IMR-90 (cell line): ENCODE measurements at regions not wholly inside any gene's neighbourhood (a gene's known extent, or its start where the extent isn't known, plus 50 kb on each side); places are given as distances from the start of the nearest gene placed in this dataset.

Experiments used
- ATAC-seq: fragments of 200-7000 bp; cut with Tn5 transposase; 2 replicates; pipeline ENCODE4 v1.9.1; 2020; ENCODE audit warnings: low read depth, mild to moderate bottlenecking, moderate library complexity
- BruUV-seq: library from RNA; stranded (reverse); fragments of 400-500 nt; replicated peaks from 2 replicates; lab custom pipeline; 2021; lab: Mats Ljungman, UMichigan
- CTCF ChIA-PET: fragments of 300-600 bp; formaldehyde crosslinking; extraction: SDS; loops from one replicate; lab custom pipeline; 2021; ENCODE audit warnings: antibody characterized with exemption; lab: Yijun Ruan, JAX
- POLR2A ChIA-PET: fragments of 300-600 bp; sonication (Branson Sonifier 250); formaldehyde crosslinking; loops from one replicate; lab custom pipeline; 2022; ENCODE audit warnings: antibody characterized with exemption; ENCODE audit not compliant: unreplicated experiment; lab: Charles Lee
- DNase-seq: peaks from one replicate; pipeline ENCODE4 v3.0.0; 2013
- H2AFZ ChIP-seq: replicated peaks from 2 replicates; pipeline ENCODE3; 2013; ENCODE audit warnings: low read length, mild to moderate bottlenecking; ENCODE audit not compliant: poor library complexity
- H2AK5ac ChIP-seq: 2 replicates; pipeline ENCODE4 v1.6.1; 2013; ENCODE audit warnings: low read depth, low read length, inconsistent platforms
- H2AK9ac ChIP-seq: replicated peaks from 2 replicates; pipeline ENCODE3; 2013; ENCODE audit warnings: mild to moderate bottlenecking, low read depth, low read length, moderate library complexity; ENCODE audit not compliant: poor library complexity
- H2BK120ac ChIP-seq: 2 replicates; pipeline ENCODE4 v1.6.1; 2013; ENCODE audit warnings: low read depth, low read length, inconsistent platforms
- H2BK15ac ChIP-seq: 3 replicates; pipeline ENCODE4 v1.6.1; 2013; ENCODE audit warnings: low read depth, low read length, inconsistent platforms
- H2BK20ac ChIP-seq: 2 replicates; pipeline ENCODE4 v1.6.1; 2013; ENCODE audit warnings: low read depth, mild to moderate bottlenecking, inconsistent platforms, low read length, moderate library complexity
- H2BK5ac ChIP-seq: 2 replicates; pipeline ENCODE4 v1.6.1; 2013; ENCODE audit warnings: mild to moderate bottlenecking, low read depth, low read length, inconsistent platforms; ENCODE audit not compliant: poor library complexity, severe bottlenecking
- H3K14ac ChIP-seq: replicated peaks from 2 replicates; pipeline ENCODE4 v1.6.1; 2013; ENCODE audit warnings: low read depth, low read length, inconsistent platforms
- H3K18ac ChIP-seq: 2 replicates; pipeline ENCODE4 v1.6.1; 2013; ENCODE audit warnings: low read depth, low read length, control low read depth
- H3K23ac ChIP-seq: 2 replicates; pipeline ENCODE4 v1.6.1; 2013; ENCODE audit warnings: low read depth, low read length, inconsistent platforms
- H3K27ac ChIP-seq: 2 replicates; pipeline ENCODE4 v1.5.1; 2013; ENCODE audit warnings: mild to moderate bottlenecking, control low read depth, low read length; ENCODE audit not compliant: insufficient read depth
- H3K27me3 ChIP-seq: 2 replicates; pipeline ENCODE4 v1.6.1; 2013; ENCODE audit warnings: low read length; ENCODE audit not compliant: control insufficient read depth, insufficient read depth
- H3K36me3 ChIP-seq: 2 replicates; pipeline ENCODE4 v1.6.1; 2013; ENCODE audit warnings: low read length, mixed read lengths; ENCODE audit not compliant: control insufficient read depth, insufficient read depth
- H3K4ac ChIP-seq: 2 replicates; pipeline ENCODE4 v1.6.1; 2013; ENCODE audit warnings: low read depth, low read length, inconsistent platforms
- H3K4me1 ChIP-seq: 2 replicates; pipeline ENCODE4 v1.6.1; 2013; ENCODE audit warnings: low read length, mixed read lengths; ENCODE audit not compliant: control insufficient read depth, insufficient read depth
- H3K4me2 ChIP-seq: 2 replicates; pipeline ENCODE4 v1.6.1; 2013; ENCODE audit warnings: low read depth, mild to moderate bottlenecking, control low read depth, low read length, moderate library complexity
- H3K4me3 ChIP-seq: 2 replicates; pipeline ENCODE4 v1.5.1; 2013; ENCODE audit warnings: low read depth, mild to moderate bottlenecking, control low read depth, low read length, moderate library complexity; ENCODE audit not compliant: insufficient read depth
- H3K56ac ChIP-seq: 2 replicates; pipeline ENCODE4 v1.6.1; 2013; ENCODE audit warnings: low read length, inconsistent platforms; ENCODE audit not compliant: insufficient read depth; ENCODE audit errors: extremely low read depth
- H3K79me1 ChIP-seq, 2 experiments: 2 replicates each; pipeline ENCODE4 v1.6.1; 2013; ENCODE audit warnings: low read length in 2 of 2, inconsistent platforms in 1 of 2, low read depth in 1 of 2
- H3K9ac ChIP-seq: 2 replicates; pipeline ENCODE4 v1.6.1; 2013; ENCODE audit warnings: low read depth, low read length, control low read depth
- H3K9me1 ChIP-seq: 2 replicates; pipeline ENCODE4 v1.6.1; 2013; ENCODE audit warnings: low read length, inconsistent platforms; ENCODE audit not compliant: insufficient read depth
- H3K9me3 ChIP-seq: 2 replicates; pipeline ENCODE4 v1.6.1; 2013; ENCODE audit warnings: low read length; ENCODE audit not compliant: control insufficient read depth, insufficient read depth
- H4K20me1 ChIP-seq: 2 replicates; pipeline ENCODE4 v1.6.1; 2013; ENCODE audit warnings: low read length, inconsistent platforms; ENCODE audit not compliant: insufficient read depth
- H4K5ac ChIP-seq: 2 replicates; pipeline ENCODE4 v1.6.1; 2013; ENCODE audit warnings: mild to moderate bottlenecking, low read depth, low read length, control low read depth
- H4K8ac ChIP-seq, 2 experiments: 2 replicates each; pipeline ENCODE4 v1.6.1; 2013; ENCODE audit warnings: low read depth in 2 of 2, low read length in 2 of 2, control low read depth in 1 of 2, inconsistent platforms in 1 of 2
- H4K91ac ChIP-seq: 2 replicates; pipeline ENCODE4 v1.6.1; 2013; ENCODE audit warnings: low read depth, low read length, inconsistent platforms; ENCODE audit not compliant: insufficient read depth
- BHLHE40 ChIP-seq: fragments of 150-350 bp; IDR thresholded peaks from 2 replicates; pipeline ENCODE4 v1.6.1; 2016; ENCODE audit warnings: mild to moderate bottlenecking, low read depth, low read length
- CEBPB ChIP-seq: IDR thresholded peaks from 2 replicates; pipeline ENCODE4 v1.6.1; 2012; ENCODE audit warnings: low read depth, low read length, improper control_type of control experiment
- CHD1 ChIP-seq: IDR thresholded peaks from 2 replicates; pipeline ENCODE4 v1.6.1; 2012; ENCODE audit warnings: low read depth, low read length, improper control_type of control experiment
- CTCF ChIP-seq: conservative IDR thresholded peaks from 2 replicates; pipeline ENCODE4 v1.5.1; 2012; ENCODE audit warnings: mild to moderate bottlenecking, low read depth, low read length, improper control_type of control experiment
- ELK1 ChIP-seq: fragments of 150-350 bp; IDR thresholded peaks from 2 replicates; pipeline ENCODE4 v1.6.1; 2016; ENCODE audit warnings: low read depth, mild to moderate bottlenecking, low read length, moderate library complexity, borderline replicate concordance
- FOS ChIP-seq: fragments of 150-350 bp; IDR thresholded peaks from 2 replicates; pipeline ENCODE4 v1.6.1; 2016; ENCODE audit warnings: low read depth, low read length
- MAFK ChIP-seq: IDR thresholded peaks from 2 replicates; pipeline ENCODE4 v1.6.1; 2012; ENCODE audit warnings: low read depth, low read length, improper control_type of control experiment
- MAZ ChIP-seq: IDR thresholded peaks from 2 replicates; pipeline ENCODE4 v1.6.1; 2012; ENCODE audit warnings: low read depth, mild to moderate bottlenecking, low read length, improper control_type of control experiment, moderate library complexity, borderline replicate concordance
- MXI1 ChIP-seq: IDR thresholded peaks from 2 replicates; pipeline ENCODE4 v1.6.1; 2012; ENCODE audit warnings: low read depth, mild to moderate bottlenecking, low read length, moderate library complexity, borderline replicate concordance
- NFE2L2 ChIP-seq: fragments of 150-350 bp; IDR thresholded peaks from 2 replicates; pipeline ENCODE4 v1.6.1; 2016; ENCODE audit warnings: low read depth, mild to moderate bottlenecking, low read length
- POLR2A ChIP-seq: IDR thresholded peaks from 2 replicates; pipeline ENCODE4 v1.6.1; 2012; ENCODE audit warnings: mild to moderate bottlenecking, low read depth, low read length
- RAD21 ChIP-seq: IDR thresholded peaks from 2 replicates; pipeline ENCODE4 v1.6.1; 2012; ENCODE audit warnings: low read length, improper control_type of control experiment
- RCOR1 ChIP-seq: IDR thresholded peaks from 2 replicates; pipeline ENCODE4 v1.6.1; 2012; ENCODE audit warnings: mild to moderate bottlenecking, low read length, improper control_type of control experiment; ENCODE audit not compliant: insufficient replicate concordance
- RFX5 ChIP-seq: IDR thresholded peaks from 2 replicates; pipeline ENCODE4 v1.8.0; 2012; ENCODE audit warnings: low read depth, mild to moderate bottlenecking, low read length, moderate library complexity
- SMC3 ChIP-seq: fragments of 150-350 bp; IDR thresholded peaks from 2 replicates; pipeline ENCODE4 v1.6.1; 2016; ENCODE audit warnings: low read depth, mild to moderate bottlenecking, antibody characterized with exemption, low read length, moderate library complexity
- USF2 ChIP-seq: fragments of 150-350 bp; IDR thresholded peaks from 2 replicates; pipeline ENCODE4 v1.6.1; 2017; ENCODE audit warnings: mild to moderate bottlenecking, antibody characterized with exemption, low read length, low read depth
- WGBS, 2 experiments: methylation state at CpG; one replicate each; pipeline versions ENCODE4 v1.1.5 to v1.1.7; 2013; ENCODE audit warnings: missing lambda C conversion rate in 2 of 2; ENCODE audit not compliant: insufficient read length in 1 of 2; ENCODE audit errors: extremely low coverage in 2 of 2; 5-methylcytosine and 5-hydroxymethylcytosine counted together
- dilution Hi-C: fragments of 300-500 bp; cut with HindIII; formaldehyde crosslinking; loops from one replicate; pipeline ENCODE4 v1.14.3; 2018; ENCODE audit warnings: low sequenced_read_pairs; ENCODE audit not compliant: unreplicated experiment
- in situ Hi-C: fragments of 300-500 bp; cut with MboI; formaldehyde crosslinking; loops from 3 replicates; pipeline ENCODE4 v1.14.3; 2019; ENCODE audit warnings: low sequenced_read_pairs, inconsistent platforms, mixed read lengths
- intact Hi-C: fragments of 100-400 bp; cut with micrococcal nuclease; formaldehyde crosslinking; loops from 2 replicates; pipeline ENCODE4 v1.10.0; 2022

GRCh38 chrX:117429501-117429900 lies 687.1 kb downstream of the KLHL13 start:
- in situ Hi-C loops, result no loop called here
- Histone ChIP-seq H3K9me1 (no peaks in the 10 kb centered on the region), H3K56ac (no peak overlapping the region), H3K79me1 (no peaks in the 10 kb centered on the region), H3K27ac (no peak overlapping the region), H2AK5ac (no peak overlapping the region), H3K9ac (no peak overlapping the region), H4K91ac (no peak overlapping the region), H4K8ac (no peak overlapping the region), H3K4me3 (no peak overlapping the region), H4K20me1 (no peaks in the 10 kb centered on the region), H3K14ac (no peak overlapping the region), H3K4ac (no peak overlapping the region), H2BK15ac (no peak overlapping the region), H3K4me1 (no peaks in the 10 kb centered on the region), H3K4me2 (no peak overlapping the region), H4K5ac (no peak overlapping the region), H2BK5ac (no peak overlapping the region), H3K27me3 (no peaks in the 10 kb centered on the region), H3K36me3 (no peaks in the 10 kb centered on the region), H2AFZ (no peak overlapping the region), H2AK9ac (no peak overlapping the region), H3K23ac (no peak overlapping the region), H3K18ac (no peak overlapping the region), H2BK20ac (no peak overlapping the region), H3K9me3 (no peaks in the 10 kb centered on the region), H2BK120ac (no peak overlapping the region)
- ChIA-PET CTCF (no interaction called here), POLR2A (no interaction called here)
- dilution Hi-C loops, result no loop called here
- ATAC-seq, result no peak
- WGBS, 2 experiments, result no CpG with 5 or more reads among the region's 2 CpGs
- BruUV-seq, result no TSS peak
- intact Hi-C loops, result no loop called here
- no peak for DNase-seq
- TF ChIP-seq FOS (no peak), BHLHE40 (no peak), MAFK (no peak), USF2 (no peak), POLR2A (no peak), CEBPB (no peak), MXI1 (no peak), NFE2L2 (no peak), CTCF (no peak), RAD21 (no peak), CHD1 (no peak), MAZ (no peak), SMC3 (no peak), RFX5 (no peak), RCOR1 (no peak), ELK1 (no peak)
